SK-N-SH (cell line): ENCODE measurements at regions not wholly inside any gene's neighbourhood (a gene's known extent, or its start where the extent isn't known, plus 50 kb on each side); places are given as distances from the start of the nearest gene placed in this dataset.

Experiments
- CTCF ChIA-PET: fragments of 300-600, 350-600 bp; formaldehyde crosslinking; extraction: SDS; loops from one replicate; lab custom pipeline; 2021; lab: Yijun Ruan, JAX
- POLR2A ChIA-PET: fragments of 350-600 bp; sonication (Branson Sonifier 250); formaldehyde crosslinking; extraction: SDS; loops from one replicate; lab custom pipeline; 2020; ENCODE audit warnings: antibody characterized with exemption, inconsistent platforms; lab: Yijun Ruan, JAX
- DNase-seq: peaks from one replicate; pipeline ENCODE4 v3.0.0; 2012
- H2AFZ ChIP-seq: fragments of 200-600 bp; sonication (generic); 2 replicates; pipeline ENCODE4 v1.8.1; 2016; ENCODE audit warnings: antibody characterized with exemption, mild to moderate bottlenecking, low read depth
- H3F3A ChIP-seq: fragments of 200-600 bp; sonication (generic); replicated peaks from 2 replicates; pipeline ENCODE3; 2016; ENCODE audit warnings: antibody characterized with exemption, mild to moderate bottlenecking; ENCODE audit not compliant: insufficient read depth
- H3K27ac ChIP-seq, 2 experiments: fragments of 200-500 bp in 1 of 2; fragments of 200-600 bp in 1 of 2; sonication (Bioruptor generic) in 1 of 2; sonication (generic), shearing (Covaris generic) in 1 of 2; 2 replicates each; pipeline versions ENCODE4 v1.5.1 to v1.6.1; 2014 to 2016; ENCODE audit warnings: low read depth in 2 of 2, inconsistent platforms in 1 of 2, low read length in 1 of 2, mild to moderate bottlenecking in 1 of 2, mixed read lengths in 1 of 2
- H3K27me3 ChIP-seq: fragments of 200-600 bp; sonication (generic), shearing (Covaris generic); 2 replicates; pipeline ENCODE4 v1.6.1; 2016; ENCODE audit warnings: mixed run types; ENCODE audit not compliant: insufficient read depth
- H3K36me3 ChIP-seq, 2 experiments: fragments of 200-500 bp in 1 of 2; fragments of 200-600 bp in 1 of 2; sonication (Bioruptor generic) in 1 of 2; sonication (generic) in 1 of 2; replicated peaks in 1 of 2; 2 replicates each; pipeline versions ENCODE3 to v1.5.1; 2014 to 2016; ENCODE audit warnings: low read length in 1 of 2, mild to moderate bottlenecking in 1 of 2; ENCODE audit not compliant: insufficient read depth in 2 of 2, control insufficient read depth in 1 of 2
- H3K4me1 ChIP-seq, 2 experiments: fragments of 200-500 bp in 1 of 2; fragments of 200-600 bp in 1 of 2; sonication (Bioruptor generic) in 1 of 2; sonication (generic), shearing (Covaris generic) in 1 of 2; 2 replicates each; pipeline versions ENCODE4 v1.5.1 to v1.6.1; 2014 to 2016; ENCODE audit warnings: low read depth in 1 of 2, low read length in 1 of 2, mixed run types in 1 of 2; ENCODE audit not compliant: insufficient read depth in 2 of 2, control insufficient read depth in 1 of 2
- H3K4me2 ChIP-seq: fragments of 200-600 bp; sonication (generic), shearing (Covaris generic); 2 replicates; pipeline ENCODE4 v1.6.1; 2017; ENCODE audit warnings: mixed run types
- H3K4me3 ChIP-seq, 2 experiments: fragments of 200-500 bp in 1 of 2; fragments of 200-600 bp in 1 of 2; sonication (Bioruptor generic) in 1 of 2; sonication (generic), shearing (Covaris generic) in 1 of 2; 2 replicates each; pipeline versions ENCODE4 v1.5.1 to v1.8.1; 2014 to 2016; ENCODE audit warnings: low read depth in 2 of 2, inconsistent platforms in 1 of 2, low read length in 1 of 2, mild to moderate bottlenecking in 1 of 2, mixed read lengths in 1 of 2, moderate library complexity in 1 of 2
- H3K79me2 ChIP-seq: fragments of 200-600 bp; sonication (generic); 2 replicates; pipeline ENCODE4 v1.8.1; 2017; ENCODE audit warnings: mild to moderate bottlenecking; ENCODE audit not compliant: insufficient read depth
- H3K9ac ChIP-seq: fragments of 200-600 bp; sonication (generic); 2 replicates; pipeline ENCODE4 v1.6.1; 2017; ENCODE audit warnings: mixed run types
- H3K9me2 ChIP-seq: fragments of 200-600 bp; sonication (generic); 2 replicates; pipeline ENCODE4 v1.6.1; 2017; ENCODE audit warnings: mixed run types
- H3K9me3 ChIP-seq: fragments of 200-600 bp; sonication (generic); 2 replicates; pipeline ENCODE4 v1.6.1; 2017; ENCODE audit warnings: mixed run types, mild to moderate bottlenecking, moderate library complexity
- H4K20me1 ChIP-seq: fragments of 200-600 bp; sonication (generic); 2 replicates; pipeline ENCODE4 v1.6.1; 2017; ENCODE audit warnings: mild to moderate bottlenecking, mixed run types; ENCODE audit not compliant: insufficient read depth
- CHD2 ChIP-seq: fragments of 150-350 bp; IDR thresholded peaks from 2 replicates; pipeline ENCODE4 v1.6.1; 2018; ENCODE audit warnings: low read length; ENCODE audit not compliant: partially characterized antibody
- EZH2phosphoT487 ChIP-seq: fragments of 200-600 bp; sonication (generic); IDR thresholded peaks from 2 replicates; pipeline ENCODE4 v1.6.1; 2017; ENCODE audit warnings: low read depth, mixed run types, mild to moderate bottlenecking, antibody characterized with exemption, moderate library complexity, borderline replicate concordance
- FOXJ3 ChIP-seq: sonication (generic); formaldehyde crosslinking; IDR thresholded peaks from 2 replicates; pipeline ENCODE4 v1.5.1; 2020; ENCODE audit warnings: mild to moderate bottlenecking, missing genetic modification reagents
- FOXM1 ChIP-seq: IDR thresholded peaks from 2 replicates; pipeline ENCODE4 v1.4.0; 2012; ENCODE audit warnings: low read depth, mild to moderate bottlenecking
- GABPA ChIP-seq: IDR thresholded peaks from 2 replicates; pipeline ENCODE4 v1.4.0; 2012; ENCODE audit warnings: low read depth, mild to moderate bottlenecking
- JUND ChIP-seq: IDR thresholded peaks from 2 replicates; pipeline ENCODE4 v1.4.0; 2012
- MEF2A ChIP-seq: IDR thresholded peaks from 2 replicates; pipeline ENCODE4 v1.4.0; 2012; ENCODE audit warnings: low read depth, borderline replicate concordance
- SMC3 ChIP-seq: IDR thresholded peaks from 2 replicates; pipeline ENCODE4 v1.6.1; 2012; ENCODE audit warnings: low read depth, low read length, improper control_type of control experiment
- TAF1 ChIP-seq: IDR thresholded peaks from 2 replicates; pipeline ENCODE4 v1.6.1; 2012; ENCODE audit warnings: low read depth, mild to moderate bottlenecking, low read length, moderate library complexity, borderline replicate concordance
- TCF12 ChIP-seq: IDR thresholded peaks from 2 replicates; pipeline ENCODE4 v1.4.0; 2012
- WGBS: methylation state at CpG from one replicate; pipeline ENCODE4 v1.1.6; 2017; ENCODE audit warnings: low lambda C conversion rate; 5-methylcytosine and 5-hydroxymethylcytosine counted together
- TF ChIP-seq, protein P1 (sequence below): IDR thresholded peaks from 2 replicates; pipeline ENCODE4; 2012
- TF ChIP-seq, protein P2 (sequence below): IDR thresholded peaks from 2 replicates; pipeline ENCODE4 v1.6.1; 2012; ENCODE audit warnings: mild to moderate bottlenecking, low read depth, low read length, moderate library complexity
- TF ChIP-seq, protein P3 (sequence below): IDR thresholded peaks from 2 replicates; pipeline ENCODE4 v1.4.0; 2012; ENCODE audit warnings: low read depth, borderline replicate concordance
- TF ChIP-seq, protein P4 (sequence below): IDR thresholded peaks from 2 replicates; pipeline ENCODE4 v1.4.0; 2012; ENCODE audit warnings: low read depth

DNA sequence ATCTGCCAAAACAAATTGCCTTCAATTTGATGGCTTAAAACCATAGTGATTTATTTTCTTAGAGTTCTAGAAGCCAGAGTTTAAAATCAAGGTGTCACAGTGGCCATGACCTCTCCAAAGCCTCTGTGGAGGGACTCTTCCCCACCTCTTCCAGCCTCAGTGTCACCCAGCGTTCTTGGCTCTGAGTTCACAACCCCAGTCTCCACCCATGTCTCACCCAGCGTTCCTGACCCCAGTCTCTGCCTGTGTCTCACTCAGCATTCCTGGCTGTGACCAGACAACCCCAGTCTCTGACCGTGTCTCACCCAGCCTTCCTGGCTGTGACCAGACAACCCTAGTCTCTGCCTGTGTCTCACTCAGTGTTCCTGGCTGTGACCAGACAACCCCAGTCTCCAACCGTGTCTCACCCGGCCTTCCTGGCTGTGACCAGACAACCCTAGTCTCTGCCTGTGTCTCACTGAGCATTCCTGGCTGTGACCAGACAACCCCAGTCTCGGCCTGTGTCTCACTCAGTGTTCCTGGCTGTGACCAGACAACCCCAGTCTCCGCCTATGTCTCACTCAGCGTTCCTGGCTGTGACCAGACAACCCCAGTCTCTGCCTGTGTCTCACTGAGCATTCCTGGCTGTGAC, 299.3 kb downstream of the GALR1 start:
- TF ChIP-seq SMC3 (no peak), JUND (no peak), TAF1 (no peak), FOXM1 (no peak), MEF2A (no peak), CHD2 (no peak), TCF12 (no peak), GABPA (no peak), FOXJ3 (CRISPR knock-in tag) (no peak), EZH2phosphoT487 (no peak)
- TF ChIP-seq, protein P1, sequence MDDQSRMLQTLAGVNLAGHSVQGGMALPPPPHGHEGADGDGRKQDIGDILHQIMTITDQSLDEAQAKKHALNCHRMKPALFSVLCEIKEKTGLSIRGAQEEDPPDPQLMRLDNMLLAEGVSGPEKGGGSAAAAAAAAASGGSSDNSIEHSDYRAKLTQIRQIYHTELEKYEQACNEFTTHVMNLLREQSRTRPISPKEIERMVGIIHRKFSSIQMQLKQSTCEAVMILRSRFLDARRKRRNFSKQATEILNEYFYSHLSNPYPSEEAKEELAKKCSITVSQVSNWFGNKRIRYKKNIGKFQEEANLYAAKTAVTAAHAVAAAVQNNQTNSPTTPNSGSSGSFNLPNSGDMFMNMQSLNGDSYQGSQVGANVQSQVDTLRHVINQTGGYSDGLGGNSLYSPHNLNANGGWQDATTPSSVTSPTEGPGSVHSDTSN: no peak
- TF ChIP-seq, protein P2, sequence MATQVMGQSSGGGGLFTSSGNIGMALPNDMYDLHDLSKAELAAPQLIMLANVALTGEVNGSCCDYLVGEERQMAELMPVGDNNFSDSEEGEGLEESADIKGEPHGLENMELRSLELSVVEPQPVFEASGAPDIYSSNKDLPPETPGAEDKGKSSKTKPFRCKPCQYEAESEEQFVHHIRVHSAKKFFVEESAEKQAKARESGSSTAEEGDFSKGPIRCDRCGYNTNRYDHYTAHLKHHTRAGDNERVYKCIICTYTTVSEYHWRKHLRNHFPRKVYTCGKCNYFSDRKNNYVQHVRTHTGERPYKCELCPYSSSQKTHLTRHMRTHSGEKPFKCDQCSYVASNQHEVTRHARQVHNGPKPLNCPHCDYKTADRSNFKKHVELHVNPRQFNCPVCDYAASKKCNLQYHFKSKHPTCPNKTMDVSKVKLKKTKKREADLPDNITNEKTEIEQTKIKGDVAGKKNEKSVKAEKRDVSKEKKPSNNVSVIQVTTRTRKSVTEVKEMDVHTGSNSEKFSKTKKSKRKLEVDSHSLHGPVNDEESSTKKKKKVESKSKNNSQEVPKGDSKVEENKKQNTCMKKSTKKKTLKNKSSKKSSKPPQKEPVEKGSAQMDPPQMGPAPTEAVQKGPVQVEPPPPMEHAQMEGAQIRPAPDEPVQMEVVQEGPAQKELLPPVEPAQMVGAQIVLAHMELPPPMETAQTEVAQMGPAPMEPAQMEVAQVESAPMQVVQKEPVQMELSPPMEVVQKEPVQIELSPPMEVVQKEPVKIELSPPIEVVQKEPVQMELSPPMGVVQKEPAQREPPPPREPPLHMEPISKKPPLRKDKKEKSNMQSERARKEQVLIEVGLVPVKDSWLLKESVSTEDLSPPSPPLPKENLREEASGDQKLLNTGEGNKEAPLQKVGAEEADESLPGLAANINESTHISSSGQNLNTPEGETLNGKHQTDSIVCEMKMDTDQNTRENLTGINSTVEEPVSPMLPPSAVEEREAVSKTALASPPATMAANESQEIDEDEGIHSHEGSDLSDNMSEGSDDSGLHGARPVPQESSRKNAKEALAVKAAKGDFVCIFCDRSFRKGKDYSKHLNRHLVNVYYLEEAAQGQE: no peak
- TF ChIP-seq, protein P3, sequence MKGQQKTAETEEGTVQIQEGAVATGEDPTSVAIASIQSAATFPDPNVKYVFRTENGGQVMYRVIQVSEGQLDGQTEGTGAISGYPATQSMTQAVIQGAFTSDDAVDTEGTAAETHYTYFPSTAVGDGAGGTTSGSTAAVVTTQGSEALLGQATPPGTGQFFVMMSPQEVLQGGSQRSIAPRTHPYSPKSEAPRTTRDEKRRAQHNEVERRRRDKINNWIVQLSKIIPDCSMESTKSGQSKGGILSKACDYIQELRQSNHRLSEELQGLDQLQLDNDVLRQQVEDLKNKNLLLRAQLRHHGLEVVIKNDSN: no peak
- TF ChIP-seq, protein P4, sequence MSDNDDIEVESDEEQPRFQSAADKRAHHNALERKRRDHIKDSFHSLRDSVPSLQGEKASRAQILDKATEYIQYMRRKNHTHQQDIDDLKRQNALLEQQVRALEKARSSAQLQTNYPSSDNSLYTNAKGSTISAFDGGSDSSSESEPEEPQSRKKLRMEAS: no peak
- TF ChIP-seq, all 33 proteins: peak for 0
- H3K4me2 ChIP-seq: no peak overlapping the region

More for the DNA sequence above, 299.3 kb downstream of the GALR1 start:
- H3K9ac ChIP-seq: no peak overlapping the region
- no peaks in the 10 kb centered on the region for H4K20me1 ChIP-seq
- no peaks in the 10 kb centered on the region for H3K9me3 ChIP-seq
- 24% methylated on average over 8 of the region's 8 CpGs for WGBS
- no peaks in the 10 kb centered on the region for H3K9me2 ChIP-seq
- H3F3A ChIP-seq: no peaks in the 10 kb centered on the region
- no peak for DNase-seq
- ChIA-PET POLR2A (no interaction called here), CTCF (no interaction called here)
- no peak overlapping the region for H2AFZ ChIP-seq
- no peaks in the 10 kb centered on the region for H3K79me2 ChIP-seq
- no peak overlapping the region for H3K4me3 ChIP-seq
- H3K27ac ChIP-seq: no peak overlapping the region
- no peaks in the 10 kb centered on the region for H3K4me1 ChIP-seq
- no peaks in the 10 kb centered on the region for H3K27me3 ChIP-seq
- no peaks in the 10 kb centered on the region for H3K36me3 ChIP-seq
